GM19328 (cell line): ENCODE measurements at regions not wholly inside any gene's neighbourhood (a gene's known extent, or its start where the extent isn't known, plus 50 kb on each side); places are given as distances from the start of the nearest gene placed in this dataset.
A peak's percentile ranks its signal among the peaks of the same experiment; 100 is the strongest.
"Not testable (repeated sequence)": the region's sequence is repeated elsewhere in the genome, so short reads cannot be mapped to it uniquely, and the experiment has no call there.

ENCODE experiments used
- ATAC-seq: cut with Tn5 transposase; IDR thresholded peaks from one replicate; pipeline ENCODE4 v1.9.1; 2021; ENCODE audit warnings: mild to moderate bottlenecking, moderate library complexity; ENCODE audit not compliant: unreplicated experiment

GRCh38 chr10:6929148-6929830 lies 349.2 kb upstream of the PRKCQ start:
- no peak for ATAC-seq

- no peak for ATAC-seq
These were observed 348.5 kb upstream of the PRKCQ start for GRCh38 chr10:6928586-6928985.

DNA sequence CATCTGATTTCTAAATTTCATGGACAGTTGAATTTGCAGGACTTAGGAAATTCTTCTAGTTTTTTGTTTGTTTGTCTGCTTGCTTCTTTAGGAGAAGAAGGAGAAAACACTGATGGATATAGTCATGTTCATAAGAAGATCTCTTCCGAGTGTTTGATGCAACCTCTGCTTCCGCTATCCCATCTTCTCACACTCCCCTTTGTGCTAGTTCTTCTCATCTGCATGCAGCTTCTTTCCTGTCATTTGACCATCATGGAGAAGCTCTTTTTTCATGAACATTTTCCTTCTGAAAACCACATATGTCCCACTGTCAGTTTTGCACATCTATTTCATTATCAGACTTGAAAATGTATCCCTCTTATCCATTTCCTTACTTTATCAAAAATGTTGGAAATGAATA lies 346.9 kb upstream of the PRKCQ start:
- no peak for ATAC-seq

GRCh38 chr10:6925146-6925545 lies 345.1 kb upstream of the PRKCQ start:
- no peak for ATAC-seq

DNA sequence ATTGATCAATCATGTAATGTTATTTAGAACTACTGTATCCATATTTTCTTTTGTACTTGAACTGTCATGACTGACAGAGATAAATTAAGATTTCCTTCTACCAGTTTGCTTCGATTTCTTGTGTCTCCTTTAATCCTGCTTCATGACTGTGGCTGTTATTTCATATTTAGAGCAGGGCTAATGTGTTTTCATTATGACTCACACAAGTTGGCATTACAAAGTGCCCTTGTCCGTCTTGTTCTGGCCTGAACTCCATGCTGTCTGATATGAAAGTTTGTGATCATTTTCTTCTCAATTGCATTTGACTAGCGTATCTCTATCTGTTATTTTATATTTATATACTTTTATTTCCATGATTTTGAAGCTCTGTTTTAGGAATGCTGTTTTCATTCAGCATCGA lies 344.1 kb upstream of the PRKCQ start:
- ATAC-seq = no peak

DNA sequence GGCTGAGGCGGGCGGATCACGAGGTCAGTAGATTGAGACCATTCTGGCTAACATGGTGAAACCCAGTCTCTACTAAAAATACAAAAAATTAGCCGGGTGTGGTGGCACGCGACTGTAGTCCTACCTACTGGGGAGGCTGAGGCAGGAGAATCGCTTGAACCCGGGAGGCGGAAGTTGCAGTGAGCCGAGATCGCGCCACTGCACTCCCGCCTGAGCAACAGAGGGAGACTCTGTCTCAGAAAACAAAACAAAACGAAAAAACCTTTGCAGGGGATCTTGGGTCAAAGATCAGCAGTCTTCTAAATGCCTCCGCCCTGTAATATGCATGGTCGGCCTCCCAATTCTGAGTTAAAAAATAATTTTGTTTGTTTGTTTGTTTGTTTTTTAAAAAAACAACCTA lies 340.9 kb upstream of the PRKCQ start:
- not testable (repeated sequence) for ATAC-seq

GRCh38 chr10:6920072-6921019 lies 340.3 kb upstream of the PRKCQ start:
- peak; percentile 97 for ATAC-seq

GRCh38 chr10:6919077-6919476 lies 339.0 kb upstream of the PRKCQ start:
- no peak for ATAC-seq

- no peak for ATAC-seq
These were observed 338.2 kb upstream of the PRKCQ start for GRCh38 chr10:6918305-6918704.

DNA sequence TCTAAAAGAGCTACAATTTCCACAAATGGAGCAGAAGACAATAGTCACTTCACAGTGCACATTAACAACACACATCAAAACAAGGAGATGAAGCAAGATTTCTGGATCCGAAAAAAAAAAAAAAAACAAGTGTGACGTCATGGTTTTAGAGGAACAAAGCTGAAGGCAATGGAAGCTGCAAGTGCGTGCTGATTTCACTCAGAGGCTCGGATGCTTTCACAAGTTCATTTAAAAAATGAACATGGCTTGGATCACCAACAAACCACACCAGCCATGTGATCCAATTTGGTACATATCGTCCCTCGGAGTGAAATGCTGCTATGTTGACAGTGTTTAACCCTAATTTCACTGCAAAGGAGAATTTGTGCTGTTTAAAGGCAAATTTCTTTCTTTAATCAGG lies 337.0 kb upstream of the PRKCQ start:
- no peak for ATAC-seq

DNA sequence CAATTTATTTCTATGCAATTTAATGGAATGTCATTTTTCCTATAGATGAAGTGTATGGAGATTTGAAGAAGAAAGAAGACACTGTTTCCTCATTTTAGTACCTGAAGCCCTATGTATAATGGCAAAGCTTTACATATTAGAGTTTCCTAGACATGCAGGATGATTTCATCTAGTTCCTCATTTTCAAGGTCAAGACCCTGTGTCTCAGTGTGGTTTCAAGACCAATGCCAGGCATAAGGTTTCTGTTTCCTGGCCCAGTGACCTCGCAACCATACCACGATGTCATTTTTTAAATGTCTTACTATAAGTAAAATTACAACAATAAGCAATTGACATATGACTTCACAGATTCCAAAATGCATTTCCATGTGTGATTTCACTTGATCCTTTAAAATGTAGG lies 336.5 kb upstream of the PRKCQ start:
- no peak for ATAC-seq

DNA sequence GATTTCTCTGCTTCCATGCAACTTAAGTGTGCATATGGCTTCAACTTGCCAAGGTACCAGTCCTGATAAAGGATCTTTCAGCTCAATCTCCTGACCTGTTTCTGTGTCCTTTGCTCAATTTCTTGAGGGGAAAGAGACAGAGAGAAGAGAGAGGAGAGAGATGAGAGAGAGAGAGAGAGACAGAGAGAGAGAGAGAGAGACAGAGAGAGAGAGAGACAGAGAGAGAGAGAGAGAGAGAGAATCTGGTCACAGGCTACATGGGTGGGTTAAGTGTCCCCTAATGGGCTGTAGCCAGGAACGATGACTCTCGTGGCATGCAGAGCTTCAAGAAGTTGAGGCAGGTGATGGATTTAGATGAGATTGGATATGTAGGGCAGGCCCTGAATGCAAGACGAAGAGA lies 335.2 kb upstream of the PRKCQ start:
- ATAC-seq = no peak

GRCh38 chr10:6912929-6913328 lies 332.9 kb upstream of the PRKCQ start:
- ATAC-seq = no peak

DNA sequence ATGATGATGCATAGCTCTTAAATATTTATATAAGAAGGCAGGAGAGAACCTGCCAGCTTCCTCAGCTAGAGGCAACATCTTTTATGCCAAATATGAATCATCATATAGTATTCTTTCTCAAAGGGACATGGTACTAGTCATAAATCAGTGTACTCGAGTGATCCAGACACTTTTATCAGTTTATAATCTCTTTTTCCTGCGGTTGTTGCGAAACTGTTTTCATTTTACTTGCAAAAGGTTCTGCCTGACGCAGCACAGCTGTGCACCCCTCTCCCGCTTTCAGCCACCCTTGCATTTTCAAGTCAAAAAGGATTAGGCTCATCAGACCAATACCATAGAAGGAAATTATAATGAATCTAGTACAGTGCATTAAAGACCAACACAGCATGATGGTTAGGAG lies 332.3 kb upstream of the PRKCQ start:
- ATAC-seq = no peak

- no peak for ATAC-seq
These were observed 331.9 kb upstream of the PRKCQ start for GRCh38 chr10:6912021-6912420.

- no peak for ATAC-seq
These were observed 330.0 kb upstream of the PRKCQ start for GRCh38 chr10:6909905-6910560.

GRCh38 chr10:6907877-6908530 lies 327.9 kb upstream of the PRKCQ start:
- ATAC-seq = no peak

DNA sequence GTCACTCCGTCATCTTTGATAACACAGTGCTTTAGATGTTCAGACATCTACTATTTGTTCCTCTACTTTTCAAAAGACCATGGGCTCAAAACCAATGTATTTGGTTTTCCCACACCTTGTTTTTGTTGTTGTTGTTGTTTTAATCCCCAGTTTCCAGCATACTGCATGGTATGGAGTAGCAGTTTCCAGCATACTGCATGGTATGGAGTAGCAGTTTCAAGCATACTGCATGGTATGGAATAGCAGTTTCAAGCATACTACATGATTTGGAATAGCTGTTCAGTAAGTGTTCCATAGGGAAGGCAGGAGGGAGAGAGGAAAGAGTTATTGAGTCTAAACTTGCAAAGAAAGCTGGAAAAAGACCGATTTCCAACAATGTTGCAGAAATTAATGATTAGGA lies 314.3 kb upstream of the PRKCQ start:
- no peak for ATAC-seq

GRCh38 chr10:6892864-6893263 lies 312.8 kb upstream of the PRKCQ start:
- ATAC-seq = no peak

- no peak for ATAC-seq
These were observed 311.8 kb upstream of the PRKCQ start for GRCh38 chr10:6891924-6892323.

DNA sequence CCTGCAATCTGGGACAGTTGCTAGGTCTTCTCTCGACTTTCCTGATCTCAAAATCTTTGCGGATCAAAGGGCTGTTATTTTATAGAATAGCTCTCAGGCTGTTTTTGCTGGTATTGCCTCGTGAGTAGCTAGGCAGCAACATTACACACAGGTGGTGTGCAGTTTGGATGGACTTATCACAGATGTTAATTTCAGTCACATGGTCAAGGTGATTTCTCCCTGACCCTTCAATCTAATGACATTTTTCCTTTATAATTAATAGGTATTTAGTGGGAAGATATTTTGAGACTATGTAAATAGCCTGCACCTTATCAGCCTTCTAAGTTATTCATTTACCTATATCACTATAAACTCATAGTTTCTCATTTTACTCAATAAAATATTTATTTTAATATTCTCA lies 309.6 kb upstream of the PRKCQ start:
- no peak for ATAC-seq
